WTC11 (cell line): ENCODE measurements at regions not wholly inside any gene's neighbourhood (a gene's known extent, or its start where the extent isn't known, plus 50 kb on each side); places are given as distances from the start of the nearest gene placed in this dataset.

Experiments
- ATAC-seq: fragments of 200-7000 bp; cut with Tn5 transposase; 2 replicates; pipeline ENCODE4 v1.10.0; 2021; ENCODE audit warnings: mild to moderate bottlenecking, moderate library complexity
- CTCF ChIA-PET: fragments of 300-600 bp; sonication (Branson Sonifier 250); formaldehyde crosslinking; loops from one replicate; lab custom pipeline; 2021; ENCODE audit warnings: antibody characterized with exemption; lab: Charles Lee
- POLR2A ChIA-PET: fragments of 350-600 bp; sonication (Branson Sonifier 250); formaldehyde crosslinking; loops from one replicate; lab custom pipeline; 2021; ENCODE audit warnings: antibody characterized with exemption; lab: Charles Lee
- DNase-seq: peaks from one replicate; pipeline ENCODE4 v3.0.0; 2021; ENCODE audit warnings: low spot score
- H3K27ac Mint-ChIP-seq: 2 replicates; pipeline ENCODE4 v1.8.0; 2021; ENCODE audit warnings: mixed read lengths
- H3K27me3 Mint-ChIP-seq: 2 replicates; pipeline ENCODE4 v1.8.0; 2021; ENCODE audit warnings: low read depth, mild to moderate bottlenecking, moderate library complexity, mixed read lengths
- H3K36me3 Mint-ChIP-seq: 2 replicates; pipeline ENCODE4 v1.8.0; 2021; ENCODE audit warnings: mixed read lengths
- H3K4me1 Mint-ChIP-seq: 2 replicates; pipeline ENCODE4 v1.8.0; 2022; ENCODE audit warnings: mixed read lengths
- H3K4me3 Mint-ChIP-seq: 2 replicates; pipeline ENCODE4 v1.8.0; 2021; ENCODE audit warnings: mild to moderate bottlenecking, moderate library complexity, mixed read lengths
- H3K9me3 Mint-ChIP-seq: 2 replicates; pipeline ENCODE4 v1.8.0; 2021; ENCODE audit warnings: mixed read lengths
- CBFB ChIP-seq: sonication (generic); formaldehyde crosslinking; IDR thresholded peaks from 2 replicates; pipeline ENCODE4 v1.8.1; 2022; ENCODE audit warnings: mild to moderate bottlenecking, low read depth, missing genetic modification reagents
- CREM ChIP-seq: sonication (generic); formaldehyde crosslinking; IDR thresholded peaks from 2 replicates; pipeline ENCODE4 v1.8.1; 2022; ENCODE audit warnings: mild to moderate bottlenecking, missing genetic modification reagents, moderate library complexity
- ETV6 ChIP-seq: sonication (generic); formaldehyde crosslinking; IDR thresholded peaks from 2 replicates; pipeline ENCODE4 v1.8.1; 2022; ENCODE audit warnings: mild to moderate bottlenecking, missing genetic modification reagents
- FOXK1 ChIP-seq: sonication (generic); formaldehyde crosslinking; IDR thresholded peaks from 2 replicates; pipeline ENCODE4 v1.8.0; 2022; ENCODE audit warnings: mild to moderate bottlenecking, moderate library complexity, missing genetic modification reagents
- GRHL2 ChIP-seq: fragments of 250-450 bp; sonication (Bioruptor Pico); IDR thresholded peaks from 2 replicates; pipeline ENCODE4 v1.8.0; 2022; ENCODE audit warnings: mild to moderate bottlenecking, moderate library complexity; ENCODE audit not compliant: insufficient replicate concordance, severe bottlenecking
- IRF2 ChIP-seq: sonication (generic); formaldehyde crosslinking; IDR thresholded peaks from 2 replicates; pipeline ENCODE4 v1.8.0; 2022; ENCODE audit warnings: low read depth, missing genetic modification reagents, borderline replicate concordance
- KAT7 ChIP-seq: sonication (generic); formaldehyde crosslinking; IDR thresholded peaks from 2 replicates; pipeline ENCODE4 v1.8.1; 2023; ENCODE audit warnings: missing genetic modification reagents, mild to moderate bottlenecking, borderline replicate concordance
- MXD4 ChIP-seq: fragments of 250-450 bp; sonication (Bioruptor Pico); IDR thresholded peaks from 2 replicates; pipeline ENCODE4 v1.8.0; 2021; ENCODE audit warnings: mild to moderate bottlenecking, moderate library complexity, borderline replicate concordance
- NFATC4 ChIP-seq: fragments of 250-450 bp; sonication (Bioruptor Pico); IDR thresholded peaks from 2 replicates; pipeline ENCODE4 v1.9.0; 2021; ENCODE audit warnings: mild to moderate bottlenecking
- SOX15 ChIP-seq: fragments of 250-450 bp; sonication (Bioruptor Pico); IDR thresholded peaks from 2 replicates; pipeline ENCODE4 v1.9.0; 2021; ENCODE audit warnings: mild to moderate bottlenecking
- ZNF138 ChIP-seq: sonication (generic); formaldehyde crosslinking; conservative IDR thresholded peaks from 2 replicates; pipeline ENCODE4 v1.8.1; 2022; ENCODE audit warnings: mild to moderate bottlenecking, moderate library complexity, missing genetic modification reagents
- TF ChIP-seq, protein P1 (sequence below): sonication (generic); formaldehyde crosslinking; conservative IDR thresholded peaks from 2 replicates; pipeline ENCODE4 v1.8.1; 2023; ENCODE audit warnings: mild to moderate bottlenecking, low read depth, missing genetic modification reagents, moderate library complexity
- TF ChIP-seq, protein P2 (sequence below): sonication (generic); formaldehyde crosslinking; IDR thresholded peaks from 2 replicates; pipeline ENCODE4 v1.8.0; 2023; ENCODE audit warnings: missing genetic modification reagents, mild to moderate bottlenecking, borderline replicate concordance
- TF ChIP-seq, protein P3 (sequence below): sonication (generic); formaldehyde crosslinking; IDR thresholded peaks from 2 replicates; pipeline ENCODE4 v1.8.1; 2022; ENCODE audit warnings: missing genetic modification reagents, borderline replicate concordance
- TF ChIP-seq, protein P4 (sequence below): sonication (generic); formaldehyde crosslinking; IDR thresholded peaks from 2 replicates; pipeline ENCODE4 v1.8.0; 2023; ENCODE audit warnings: mild to moderate bottlenecking, missing genetic modification reagents
- TF ChIP-seq, protein P5 (sequence below): sonication (generic); formaldehyde crosslinking; IDR thresholded peaks from 2 replicates; pipeline ENCODE4 v1.8.1; 2023; ENCODE audit warnings: mild to moderate bottlenecking, missing genetic modification reagents, moderate library complexity
- TF ChIP-seq, protein P6 (sequence below): fragments of 200-600 bp; IDR thresholded peaks from 2 replicates; pipeline ENCODE4 v1.8.0; 2022; ENCODE audit warnings: antibody characterized with exemption

DNA sequence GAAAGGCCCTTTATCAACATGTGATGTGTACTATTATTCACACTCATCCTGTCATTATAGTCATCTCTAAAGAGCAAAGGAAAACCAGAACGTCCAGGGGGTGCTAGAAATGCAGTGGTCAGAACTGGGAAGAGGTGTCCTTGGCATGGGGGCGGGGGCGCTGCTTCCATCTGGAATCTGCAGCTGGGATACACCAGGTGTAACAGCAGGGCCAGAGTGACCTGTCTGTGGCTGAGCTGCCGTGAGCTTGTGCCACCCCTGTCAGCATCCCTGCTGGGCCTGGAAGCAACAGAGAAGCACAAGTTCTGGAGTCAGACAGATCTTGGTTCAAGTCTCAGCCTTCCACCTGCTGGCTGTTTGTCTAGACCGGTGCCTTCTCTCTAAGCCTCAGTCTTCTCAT lies 263.3 kb upstream of the MVB12B start:
- Mint-ChIP-seq H3K36me3 (no peaks in the 10 kb centered on the region), H3K27me3 (no peaks in the 10 kb centered on the region), H3K4me3 (no peak overlapping the region), H3K27ac (no peak overlapping the region), H3K4me1 (peaks cover 7% of the 10 kb centered on the region), H3K9me3 (peaks cover 8% of the 10 kb centered on the region)
- CTCF ChIA-PET: interaction anchor here (1.1 kb wide), 1 partner anchor 14 kb away, joined by 3 read pairs; no protein-coding TSS in a partner anchor
- DNase-seq: no peak
- no peak for ATAC-seq
- POLR2A ChIA-PET: no interaction called here
- TF ChIP-seq GRHL2 (CRISPR knock-in tag) (no peak), ZNF138 (CRISPR knock-in tag) (no peak), NFATC4 (CRISPR knock-in tag) (no peak), SOX15 (CRISPR knock-in tag) (no peak)
- TF ChIP-seq, protein P1, sequence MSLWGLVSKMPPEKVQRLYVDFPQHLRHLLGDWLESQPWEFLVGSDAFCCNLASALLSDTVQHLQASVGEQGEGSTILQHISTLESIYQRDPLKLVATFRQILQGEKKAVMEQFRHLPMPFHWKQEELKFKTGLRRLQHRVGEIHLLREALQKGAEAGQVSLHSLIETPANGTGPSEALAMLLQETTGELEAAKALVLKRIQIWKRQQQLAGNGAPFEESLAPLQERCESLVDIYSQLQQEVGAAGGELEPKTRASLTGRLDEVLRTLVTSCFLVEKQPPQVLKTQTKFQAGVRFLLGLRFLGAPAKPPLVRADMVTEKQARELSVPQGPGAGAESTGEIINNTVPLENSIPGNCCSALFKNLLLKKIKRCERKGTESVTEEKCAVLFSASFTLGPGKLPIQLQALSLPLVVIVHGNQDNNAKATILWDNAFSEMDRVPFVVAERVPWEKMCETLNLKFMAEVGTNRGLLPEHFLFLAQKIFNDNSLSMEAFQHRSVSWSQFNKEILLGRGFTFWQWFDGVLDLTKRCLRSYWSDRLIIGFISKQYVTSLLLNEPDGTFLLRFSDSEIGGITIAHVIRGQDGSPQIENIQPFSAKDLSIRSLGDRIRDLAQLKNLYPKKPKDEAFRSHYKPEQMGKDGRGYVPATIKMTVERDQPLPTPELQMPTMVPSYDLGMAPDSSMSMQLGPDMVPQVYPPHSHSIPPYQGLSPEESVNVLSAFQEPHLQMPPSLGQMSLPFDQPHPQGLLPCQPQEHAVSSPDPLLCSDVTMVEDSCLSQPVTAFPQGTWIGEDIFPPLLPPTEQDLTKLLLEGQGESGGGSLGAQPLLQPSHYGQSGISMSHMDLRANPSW: no peak
- TF ChIP-seq, protein P2, sequence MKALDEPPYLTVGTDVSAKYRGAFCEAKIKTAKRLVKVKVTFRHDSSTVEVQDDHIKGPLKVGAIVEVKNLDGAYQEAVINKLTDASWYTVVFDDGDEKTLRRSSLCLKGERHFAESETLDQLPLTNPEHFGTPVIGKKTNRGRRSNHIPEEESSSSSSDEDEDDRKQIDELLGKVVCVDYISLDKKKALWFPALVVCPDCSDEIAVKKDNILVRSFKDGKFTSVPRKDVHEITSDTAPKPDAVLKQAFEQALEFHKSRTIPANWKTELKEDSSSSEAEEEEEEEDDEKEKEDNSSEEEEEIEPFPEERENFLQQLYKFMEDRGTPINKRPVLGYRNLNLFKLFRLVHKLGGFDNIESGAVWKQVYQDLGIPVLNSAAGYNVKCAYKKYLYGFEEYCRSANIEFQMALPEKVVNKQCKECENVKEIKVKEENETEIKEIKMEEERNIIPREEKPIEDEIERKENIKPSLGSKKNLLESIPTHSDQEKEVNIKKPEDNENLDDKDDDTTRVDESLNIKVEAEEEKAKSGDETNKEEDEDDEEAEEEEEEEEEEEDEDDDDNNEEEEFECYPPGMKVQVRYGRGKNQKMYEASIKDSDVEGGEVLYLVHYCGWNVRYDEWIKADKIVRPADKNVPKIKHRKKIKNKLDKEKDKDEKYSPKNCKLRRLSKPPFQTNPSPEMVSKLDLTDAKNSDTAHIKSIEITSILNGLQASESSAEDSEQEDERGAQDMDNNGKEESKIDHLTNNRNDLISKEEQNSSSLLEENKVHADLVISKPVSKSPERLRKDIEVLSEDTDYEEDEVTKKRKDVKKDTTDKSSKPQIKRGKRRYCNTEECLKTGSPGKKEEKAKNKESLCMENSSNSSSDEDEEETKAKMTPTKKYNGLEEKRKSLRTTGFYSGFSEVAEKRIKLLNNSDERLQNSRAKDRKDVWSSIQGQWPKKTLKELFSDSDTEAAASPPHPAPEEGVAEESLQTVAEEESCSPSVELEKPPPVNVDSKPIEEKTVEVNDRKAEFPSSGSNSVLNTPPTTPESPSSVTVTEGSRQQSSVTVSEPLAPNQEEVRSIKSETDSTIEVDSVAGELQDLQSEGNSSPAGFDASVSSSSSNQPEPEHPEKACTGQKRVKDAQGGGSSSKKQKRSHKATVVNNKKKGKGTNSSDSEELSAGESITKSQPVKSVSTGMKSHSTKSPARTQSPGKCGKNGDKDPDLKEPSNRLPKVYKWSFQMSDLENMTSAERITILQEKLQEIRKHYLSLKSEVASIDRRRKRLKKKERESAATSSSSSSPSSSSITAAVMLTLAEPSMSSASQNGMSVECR (CRISPR knock-in tag): no peak
- TF ChIP-seq, protein P3, sequence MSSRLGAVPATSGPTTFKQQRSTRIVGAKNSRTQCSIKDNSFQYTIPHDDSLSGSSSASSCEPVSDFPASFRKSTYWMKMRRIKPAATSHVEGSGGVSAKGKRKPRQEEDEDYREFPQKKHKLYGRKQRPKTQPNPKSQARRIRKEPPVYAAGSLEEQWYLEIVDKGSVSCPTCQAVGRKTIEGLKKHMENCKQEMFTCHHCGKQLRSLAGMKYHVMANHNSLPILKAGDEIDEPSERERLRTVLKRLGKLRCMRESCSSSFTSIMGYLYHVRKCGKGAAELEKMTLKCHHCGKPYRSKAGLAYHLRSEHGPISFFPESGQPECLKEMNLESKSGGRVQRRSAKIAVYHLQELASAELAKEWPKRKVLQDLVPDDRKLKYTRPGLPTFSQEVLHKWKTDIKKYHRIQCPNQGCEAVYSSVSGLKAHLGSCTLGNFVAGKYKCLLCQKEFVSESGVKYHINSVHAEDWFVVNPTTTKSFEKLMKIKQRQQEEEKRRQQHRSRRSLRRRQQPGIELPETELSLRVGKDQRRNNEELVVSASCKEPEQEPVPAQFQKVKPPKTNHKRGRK (CRISPR knock-in tag): no peak

DNA sequence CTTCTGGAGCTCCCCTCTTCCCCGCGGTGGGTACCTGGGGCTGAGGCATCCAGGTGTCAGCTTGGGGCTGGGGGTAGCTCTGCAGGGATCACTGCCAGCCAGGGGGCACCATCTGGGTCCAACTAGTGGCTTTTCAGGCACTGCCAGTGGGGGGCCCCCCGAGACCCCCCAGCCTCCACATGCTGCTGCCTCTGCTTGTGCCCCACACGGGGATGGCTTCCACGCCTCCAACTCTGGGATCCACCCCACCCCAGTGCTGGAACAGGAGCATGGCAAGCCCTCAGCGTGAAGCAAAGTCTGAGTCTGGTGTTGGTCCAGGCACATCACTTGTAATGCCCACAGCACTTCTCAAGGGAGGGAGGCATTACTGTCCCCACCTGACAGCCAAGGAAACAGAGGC lies 260.5 kb upstream of the MVB12B start:
- peaks cover 8% of the 10 kb centered on the region for H3K9me3 Mint-ChIP-seq
- no peak overlapping the region for H3K27ac Mint-ChIP-seq
- ATAC-seq (no peak), DNase-seq (no peak)
- no peaks in the 10 kb centered on the region for H3K27me3 Mint-ChIP-seq
- H3K36me3 Mint-ChIP-seq: no peaks in the 10 kb centered on the region
- ChIA-PET CTCF (no interaction called here), POLR2A (no interaction called here)
- H3K4me3 Mint-ChIP-seq: no peak overlapping the region
- H3K4me1 Mint-ChIP-seq: no peaks in the 10 kb centered on the region
- TF ChIP-seq IRF2 (no peak), GRHL2 (CRISPR knock-in tag) (no peak), FOXK1 (no peak), CREM (CRISPR knock-in tag) (no peak), CBFB (CRISPR knock-in tag) (no peak), KAT7 (CRISPR knock-in tag) (no peak), ETV6 (CRISPR knock-in tag) (no peak), MXD4 (CRISPR knock-in tag) (no peak)
- TF ChIP-seq, protein P4, sequence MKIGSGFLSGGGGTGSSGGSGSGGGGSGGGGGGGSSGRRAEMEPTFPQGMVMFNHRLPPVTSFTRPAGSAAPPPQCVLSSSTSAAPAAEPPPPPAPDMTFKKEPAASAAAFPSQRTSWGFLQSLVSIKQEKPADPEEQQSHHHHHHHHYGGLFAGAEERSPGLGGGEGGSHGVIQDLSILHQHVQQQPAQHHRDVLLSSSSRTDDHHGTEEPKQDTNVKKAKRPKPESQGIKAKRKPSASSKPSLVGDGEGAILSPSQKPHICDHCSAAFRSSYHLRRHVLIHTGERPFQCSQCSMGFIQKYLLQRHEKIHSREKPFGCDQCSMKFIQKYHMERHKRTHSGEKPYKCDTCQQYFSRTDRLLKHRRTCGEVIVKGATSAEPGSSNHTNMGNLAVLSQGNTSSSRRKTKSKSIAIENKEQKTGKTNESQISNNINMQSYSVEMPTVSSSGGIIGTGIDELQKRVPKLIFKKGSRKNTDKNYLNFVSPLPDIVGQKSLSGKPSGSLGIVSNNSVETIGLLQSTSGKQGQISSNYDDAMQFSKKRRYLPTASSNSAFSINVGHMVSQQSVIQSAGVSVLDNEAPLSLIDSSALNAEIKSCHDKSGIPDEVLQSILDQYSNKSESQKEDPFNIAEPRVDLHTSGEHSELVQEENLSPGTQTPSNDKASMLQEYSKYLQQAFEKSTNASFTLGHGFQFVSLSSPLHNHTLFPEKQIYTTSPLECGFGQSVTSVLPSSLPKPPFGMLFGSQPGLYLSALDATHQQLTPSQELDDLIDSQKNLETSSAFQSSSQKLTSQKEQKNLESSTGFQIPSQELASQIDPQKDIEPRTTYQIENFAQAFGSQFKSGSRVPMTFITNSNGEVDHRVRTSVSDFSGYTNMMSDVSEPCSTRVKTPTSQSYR (CRISPR knock-in tag): no peak
- TF ChIP-seq, protein P5, sequence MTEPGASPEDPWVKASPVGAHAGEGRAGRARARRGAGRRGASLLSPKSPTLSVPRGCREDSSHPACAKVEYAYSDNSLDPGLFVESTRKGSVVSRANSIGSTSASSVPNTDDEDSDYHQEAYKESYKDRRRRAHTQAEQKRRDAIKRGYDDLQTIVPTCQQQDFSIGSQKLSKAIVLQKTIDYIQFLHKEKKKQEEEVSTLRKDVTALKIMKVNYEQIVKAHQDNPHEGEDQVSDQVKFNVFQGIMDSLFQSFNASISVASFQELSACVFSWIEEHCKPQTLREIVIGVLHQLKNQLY: no peak
- TF ChIP-seq, protein P6, sequence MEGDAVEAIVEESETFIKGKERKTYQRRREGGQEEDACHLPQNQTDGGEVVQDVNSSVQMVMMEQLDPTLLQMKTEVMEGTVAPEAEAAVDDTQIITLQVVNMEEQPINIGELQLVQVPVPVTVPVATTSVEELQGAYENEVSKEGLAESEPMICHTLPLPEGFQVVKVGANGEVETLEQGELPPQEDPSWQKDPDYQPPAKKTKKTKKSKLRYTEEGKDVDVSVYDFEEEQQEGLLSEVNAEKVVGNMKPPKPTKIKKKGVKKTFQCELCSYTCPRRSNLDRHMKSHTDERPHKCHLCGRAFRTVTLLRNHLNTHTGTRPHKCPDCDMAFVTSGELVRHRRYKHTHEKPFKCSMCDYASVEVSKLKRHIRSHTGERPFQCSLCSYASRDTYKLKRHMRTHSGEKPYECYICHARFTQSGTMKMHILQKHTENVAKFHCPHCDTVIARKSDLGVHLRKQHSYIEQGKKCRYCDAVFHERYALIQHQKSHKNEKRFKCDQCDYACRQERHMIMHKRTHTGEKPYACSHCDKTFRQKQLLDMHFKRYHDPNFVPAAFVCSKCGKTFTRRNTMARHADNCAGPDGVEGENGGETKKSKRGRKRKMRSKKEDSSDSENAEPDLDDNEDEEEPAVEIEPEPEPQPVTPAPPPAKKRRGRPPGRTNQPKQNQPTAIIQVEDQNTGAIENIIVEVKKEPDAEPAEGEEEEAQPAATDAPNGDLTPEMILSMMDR: no peak
